HL-60/S4 (cell line): ENCODE measurements at regions not wholly inside any gene's neighbourhood (a gene's known extent, or its start where the extent isn't known, plus 50 kb on each side); places are given as distances from the start of the nearest gene placed in this dataset.

ENCODE experiments used
- in situ Hi-C: fragments of 300-500 bp; cut with MboI; formaldehyde crosslinking; loops from 2 replicates; pipeline ENCODE4 v1.14.3; 2022; ENCODE audit warnings: low sequenced_read_pairs

DNA sequence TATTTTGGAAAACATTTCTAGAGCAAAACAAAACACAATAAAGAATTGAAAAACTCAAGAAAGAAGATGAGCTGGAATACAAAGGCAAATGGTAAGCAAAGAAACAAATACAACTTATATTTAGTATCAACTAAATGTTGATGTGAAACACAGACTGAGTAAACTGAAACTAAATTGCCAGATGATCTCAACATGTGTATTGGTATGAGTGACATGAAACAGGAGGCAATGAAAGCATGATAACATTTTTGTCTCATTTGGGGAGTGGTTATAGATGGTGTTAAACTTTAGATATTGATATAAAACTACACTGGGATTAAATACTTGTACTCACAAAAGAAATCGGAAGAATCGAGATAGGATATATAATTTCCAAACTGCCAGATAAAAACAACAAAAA is 805.6 kb upstream of the CXADR start:
- in situ Hi-C loops = no loop called here

DNA sequence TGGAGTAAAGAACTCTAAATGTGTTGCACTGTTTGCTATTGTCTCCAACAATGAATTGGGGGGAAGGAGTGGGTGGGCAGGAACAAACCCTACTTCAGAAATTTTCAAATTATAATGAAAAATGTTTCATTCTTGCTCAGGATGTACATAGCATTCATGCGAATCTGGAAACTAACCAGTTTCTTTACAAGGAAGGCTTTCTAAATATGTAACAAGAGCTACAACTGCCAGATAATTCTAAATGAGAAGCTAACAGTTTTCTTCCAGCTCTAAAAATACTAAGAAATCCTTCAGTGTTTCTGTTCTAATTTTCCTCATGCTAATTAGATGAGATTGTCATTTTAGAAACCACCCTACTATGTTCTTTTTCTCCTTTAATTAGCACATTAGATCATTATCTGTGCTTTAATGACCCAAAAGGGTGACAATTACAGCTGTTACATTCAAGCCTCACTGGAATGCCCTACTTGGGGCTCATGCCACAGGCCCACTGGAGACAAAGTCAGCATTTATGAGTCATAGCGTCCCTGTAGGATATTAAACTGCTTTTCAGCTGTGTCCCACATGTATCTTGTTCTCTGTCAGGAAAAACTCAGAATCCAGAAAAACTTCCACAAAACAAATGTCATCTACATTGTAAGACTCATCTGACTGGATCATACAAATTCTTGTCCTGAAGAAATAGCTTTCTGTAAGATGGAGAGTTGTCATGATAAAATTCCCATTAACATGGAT is 804.6 kb upstream of the CXADR start:
- in situ Hi-C loops = no loop called here

DNA sequence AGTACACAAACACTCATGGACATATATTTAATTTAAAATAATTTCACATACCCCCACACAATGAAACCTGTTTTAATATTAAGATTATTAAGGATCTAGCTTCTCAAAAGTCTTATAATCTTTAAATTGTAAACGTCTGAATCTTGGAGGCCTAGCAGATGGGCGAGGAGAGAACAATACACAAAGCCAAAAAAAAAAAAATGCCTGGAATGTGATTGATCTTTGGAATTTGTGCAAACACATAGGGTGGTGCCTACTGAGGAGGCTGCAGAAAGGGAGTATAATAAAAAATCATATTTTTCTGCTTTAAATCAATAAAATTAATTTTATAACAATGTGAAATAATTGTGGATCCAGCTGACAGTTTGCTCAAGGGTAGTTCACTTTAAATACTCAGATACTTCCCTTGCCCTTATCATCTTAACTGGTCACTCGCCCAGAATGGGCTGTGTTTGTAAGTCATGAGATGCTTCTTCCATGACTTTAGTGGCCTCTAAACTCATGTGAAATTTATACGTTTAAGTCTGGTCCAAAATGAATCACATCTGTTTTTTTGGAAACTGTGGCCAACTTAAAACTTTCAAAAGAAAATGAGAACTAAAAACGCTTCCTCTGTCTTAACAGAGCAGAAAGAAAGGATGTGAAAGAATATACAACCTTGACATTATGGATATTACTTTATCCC is 802.8 kb upstream of the CXADR start:
- in situ Hi-C loops = no loop called here

DNA sequence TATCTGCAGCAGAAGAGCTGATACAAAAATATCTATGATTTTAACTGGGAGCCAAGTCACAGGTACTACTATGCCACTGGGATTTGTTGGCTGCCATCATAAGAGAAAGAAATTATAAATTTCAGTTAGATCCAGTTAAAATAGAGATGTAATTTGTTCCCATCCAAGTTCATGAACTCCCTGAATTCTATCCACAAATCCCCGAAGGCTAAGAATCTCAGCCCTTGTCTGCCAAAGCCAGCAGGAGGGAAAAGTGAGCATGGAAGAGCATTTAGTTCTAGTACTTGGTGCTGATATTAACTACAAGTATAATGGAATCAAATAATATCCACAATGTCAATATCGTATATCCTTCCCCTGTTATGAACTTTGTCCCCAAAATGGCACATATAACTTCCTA is 801.1 kb upstream of the CXADR start:
- in situ Hi-C loops = no loop called here

DNA sequence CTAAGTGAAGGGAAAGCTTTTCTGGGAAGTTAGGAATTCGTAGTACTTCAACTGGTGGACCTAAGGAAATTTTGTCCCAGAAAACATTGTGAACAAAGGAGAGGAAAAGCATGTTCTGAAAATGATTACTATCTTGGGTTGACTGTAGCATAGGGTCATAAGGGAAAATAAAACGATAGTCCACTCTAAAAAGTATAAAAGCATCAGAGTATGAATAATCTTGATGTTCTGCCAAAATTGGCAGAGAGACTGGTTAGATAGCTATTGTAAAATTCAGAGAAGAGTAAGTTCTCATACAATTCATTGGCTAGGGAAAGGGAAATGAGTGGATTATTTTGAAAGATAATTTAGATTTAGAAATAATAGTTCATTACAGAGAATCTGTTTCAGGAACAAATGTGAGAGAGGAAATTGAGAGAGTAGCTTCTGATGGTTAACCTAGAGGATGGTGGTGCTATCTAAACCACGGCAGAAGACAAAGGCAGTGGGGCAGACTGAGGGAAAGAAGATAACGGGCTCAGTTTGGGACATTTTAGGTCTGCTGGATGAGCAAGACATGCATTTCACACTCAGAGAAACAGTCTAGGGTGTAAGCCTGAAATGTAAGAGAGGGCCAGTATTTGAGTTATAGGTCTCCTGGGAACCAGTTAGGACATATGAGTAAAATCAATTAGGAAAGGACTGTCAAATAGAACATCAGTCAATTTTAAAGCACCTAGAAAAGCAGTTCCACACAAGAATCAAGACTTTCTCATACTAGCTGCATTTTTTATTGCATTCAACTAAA is 799.3 kb upstream of the CXADR start:
- in situ Hi-C loops = no loop called here

DNA sequence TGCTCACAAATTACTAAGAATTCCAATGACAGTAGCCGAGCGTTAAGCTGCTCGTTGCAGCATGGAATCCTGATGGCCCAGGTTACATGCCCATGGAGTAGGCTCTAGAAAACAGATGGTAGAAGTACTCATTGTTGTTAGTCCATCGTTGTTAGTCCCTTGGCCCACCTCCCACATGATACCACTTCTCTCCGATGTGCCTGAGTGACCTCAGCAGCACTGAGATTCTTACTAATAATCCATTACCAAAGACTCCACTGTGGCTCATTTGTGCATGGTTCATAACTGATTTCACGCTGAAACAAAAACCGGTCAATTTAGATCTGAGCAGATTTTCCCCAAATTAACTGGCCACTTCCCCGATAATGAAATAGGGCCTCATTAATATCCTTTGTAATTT is 772.3 kb upstream of the CXADR start:
- in situ Hi-C loops = no loop called here

DNA sequence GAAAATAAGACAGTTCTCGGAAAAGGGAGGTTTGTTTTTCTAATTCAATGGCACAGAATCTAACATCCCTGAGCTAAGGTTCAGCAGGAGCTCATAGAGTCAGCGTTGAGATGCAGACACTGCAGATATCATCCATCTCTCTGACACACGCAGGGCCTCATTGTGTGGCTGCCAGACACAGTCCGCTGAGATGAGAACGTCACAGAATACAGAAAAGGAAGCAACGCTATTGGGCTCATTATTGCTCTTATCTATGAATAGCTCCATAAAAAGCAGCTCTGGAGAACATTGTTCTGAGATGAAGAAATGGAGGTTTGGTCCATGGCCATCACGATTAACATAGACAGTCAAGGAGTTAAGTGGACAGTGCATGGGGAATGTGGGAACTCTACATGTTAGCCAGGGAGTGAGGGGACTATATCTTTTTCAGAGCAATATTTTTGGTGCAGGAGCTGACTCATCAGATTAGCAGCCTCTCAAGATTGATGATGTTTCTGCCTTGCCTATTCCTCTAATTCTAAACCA is 771.6 kb upstream of the CXADR start:
- in situ Hi-C loops = no loop called here

DNA sequence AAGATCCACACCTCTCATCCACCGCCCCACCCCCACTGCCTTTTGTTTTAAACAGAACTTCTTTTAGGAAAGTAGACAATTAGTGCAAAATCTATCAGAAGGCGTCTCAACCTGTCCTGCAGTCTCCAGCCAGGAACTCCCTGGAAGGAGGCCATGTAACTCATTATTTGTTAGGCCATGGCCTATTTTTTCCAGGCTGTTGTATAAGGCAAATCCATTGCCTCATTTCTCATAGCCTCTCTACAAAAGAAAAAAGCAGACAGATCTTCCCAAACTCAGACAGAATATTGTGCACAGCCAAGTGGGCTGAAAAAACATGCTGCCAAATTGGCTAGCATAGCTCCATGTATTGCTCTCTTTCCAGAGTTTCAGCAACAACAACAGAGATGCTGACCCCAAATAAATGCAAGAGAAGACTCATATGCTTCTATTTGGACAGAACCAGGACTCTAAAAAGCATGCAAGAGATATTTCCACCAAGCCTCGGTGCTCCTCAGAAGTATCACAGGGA is 770.7 kb upstream of the CXADR start:
- in situ Hi-C loops = no loop called here

DNA sequence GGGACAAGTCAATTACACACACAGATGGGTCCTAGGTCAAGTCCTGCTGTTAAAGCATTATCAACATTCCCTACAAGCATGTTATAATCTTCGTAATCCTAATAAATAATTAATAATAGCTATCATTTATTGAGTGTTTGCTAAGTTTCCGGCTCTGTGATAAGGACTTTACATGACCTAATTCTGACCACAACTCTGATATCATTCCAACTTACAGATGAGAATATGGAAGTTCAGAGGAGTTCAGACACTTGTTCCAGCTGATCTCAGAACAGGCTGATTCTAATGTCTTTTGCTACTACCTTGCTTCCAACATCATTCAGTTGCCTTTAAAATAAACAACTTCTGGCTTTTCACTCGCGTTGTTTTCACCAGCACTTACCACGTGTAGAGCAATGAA is 770.1 kb upstream of the CXADR start:
- in situ Hi-C loops = no loop called here

DNA sequence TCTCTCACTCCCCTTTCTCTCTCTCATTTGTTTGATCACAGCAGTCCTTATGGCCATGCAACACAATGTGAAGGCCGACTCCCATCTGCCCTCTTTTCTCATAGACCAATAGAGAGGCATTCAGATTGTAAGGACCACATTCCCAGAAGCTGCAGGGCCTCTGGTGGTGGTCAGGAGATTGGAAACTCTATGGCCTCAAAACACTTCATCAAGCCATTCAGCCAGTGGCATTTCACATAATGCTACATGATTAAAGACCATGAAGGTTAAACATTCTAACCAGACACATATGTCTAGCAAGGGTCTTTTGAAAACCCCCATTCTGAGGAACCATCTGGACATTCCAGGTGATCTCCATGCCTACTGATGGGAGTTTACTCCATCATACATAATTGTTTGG is 769.5 kb upstream of the CXADR start:
- in situ Hi-C loops = no loop called here

DNA sequence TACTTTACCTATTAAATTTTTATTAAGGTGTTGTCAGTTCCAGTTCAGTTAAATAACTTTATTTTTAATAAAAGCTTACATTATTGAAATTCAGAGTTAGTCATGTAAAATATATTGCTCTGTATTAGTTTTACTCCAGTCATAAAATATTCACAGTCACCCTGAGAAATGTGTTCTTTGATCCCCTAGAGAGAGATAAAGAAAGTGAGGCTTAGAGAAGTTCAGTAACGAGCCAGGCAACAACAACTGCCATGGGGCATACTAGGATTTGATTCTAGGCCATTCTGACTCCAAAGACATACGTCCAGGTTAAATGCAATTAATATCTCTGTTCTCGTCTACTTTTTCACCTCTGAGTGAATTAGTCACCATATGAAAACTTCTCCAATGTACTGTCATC is 761.9 kb upstream of the CXADR start:
- in situ Hi-C loops = no loop called here

DNA sequence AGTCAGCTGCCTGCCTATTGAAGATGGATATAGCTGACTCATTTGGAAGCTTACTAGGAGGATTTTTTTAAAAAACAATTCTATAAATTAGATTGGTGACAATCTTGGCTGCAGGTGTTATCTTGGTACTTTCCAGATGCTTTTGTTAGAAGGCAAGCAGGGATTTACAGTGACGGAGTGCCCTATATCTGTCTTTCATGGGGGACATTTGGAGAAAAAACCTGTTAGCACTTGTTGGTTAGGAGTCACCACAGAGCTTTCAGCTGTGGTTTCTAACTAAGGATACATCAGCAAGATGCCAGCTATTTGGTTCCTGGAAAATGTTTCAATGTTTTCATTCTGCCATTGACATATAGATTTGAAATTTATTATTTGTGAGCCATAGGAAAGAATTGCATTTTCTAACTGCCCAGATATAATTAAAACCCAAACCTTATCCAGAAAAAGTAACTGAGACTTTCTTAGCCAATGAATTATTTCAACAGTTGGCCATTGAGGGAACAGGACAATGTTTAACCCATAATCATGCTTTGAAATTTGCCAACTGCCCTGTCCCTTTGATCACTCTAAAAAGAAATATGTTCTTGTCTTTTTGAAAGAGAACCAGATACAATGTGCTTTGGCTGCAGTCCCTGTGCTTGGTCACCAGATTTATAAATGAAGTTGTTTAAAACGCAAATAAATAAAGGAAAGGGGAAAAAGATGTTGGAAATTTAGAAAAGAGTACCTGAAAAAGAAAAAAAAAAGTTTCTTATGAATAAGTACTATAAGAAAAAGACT is 761.0 kb upstream of the CXADR start:
- in situ Hi-C loops = no loop called here

DNA sequence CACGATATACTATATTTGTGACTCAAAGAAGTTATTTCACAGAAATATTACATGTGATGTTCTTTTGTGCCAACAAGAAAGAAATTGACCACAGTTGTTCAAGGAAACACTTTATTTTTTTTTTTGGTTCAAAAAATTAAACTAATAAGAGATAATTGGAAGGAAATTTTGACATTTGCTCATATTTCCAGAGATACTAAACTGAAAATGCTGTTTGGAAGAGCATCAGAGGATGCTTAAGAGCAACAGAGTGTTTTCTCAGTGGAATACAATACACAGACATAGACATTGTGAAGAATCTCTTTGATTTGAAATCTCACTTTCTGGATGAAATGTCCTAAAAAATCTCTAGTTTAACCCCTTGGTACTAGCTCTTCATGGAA is 760.4 kb upstream of the CXADR start:
- in situ Hi-C loops = no loop called here

DNA sequence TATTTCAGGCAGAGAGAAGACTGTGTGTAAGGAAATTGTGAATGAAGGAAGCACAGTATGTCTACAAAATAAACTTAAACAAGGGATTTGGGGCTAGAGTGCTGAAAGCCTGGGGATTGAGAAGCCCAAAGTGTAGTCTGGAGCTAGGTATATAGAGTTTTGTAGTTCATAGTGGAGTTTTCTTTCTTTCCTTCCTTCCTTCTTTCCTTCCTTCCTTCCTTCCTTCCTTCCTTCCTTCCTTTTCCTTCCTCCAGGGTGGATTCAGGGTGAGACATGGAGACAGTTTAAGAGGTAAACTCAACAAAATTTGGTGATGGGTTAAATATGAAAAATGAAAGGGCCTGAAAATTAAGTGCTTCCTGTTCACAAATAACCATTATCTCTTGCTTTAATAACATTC is 757.8 kb upstream of the CXADR start:
- in situ Hi-C loops = no loop called here

DNA sequence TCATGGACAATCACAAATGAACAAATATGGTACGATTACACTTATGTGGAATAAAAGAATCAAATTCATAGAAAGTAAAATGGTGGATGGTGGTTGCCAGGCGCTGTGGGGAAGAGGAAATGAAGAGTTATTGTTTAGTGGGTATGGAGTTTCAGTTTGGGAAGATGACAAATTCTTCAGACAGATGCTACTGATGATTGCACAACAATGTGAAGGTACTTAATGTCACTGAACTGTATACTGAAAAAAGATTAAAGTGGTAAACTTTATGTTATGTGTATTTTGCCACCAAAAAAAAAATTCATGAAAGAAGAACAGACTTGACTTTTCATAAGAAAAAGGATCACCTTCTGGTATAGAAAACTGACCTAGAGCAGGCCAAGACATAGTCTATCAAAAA is 745.6 kb upstream of the CXADR start:
- in situ Hi-C loops = no loop called here

DNA sequence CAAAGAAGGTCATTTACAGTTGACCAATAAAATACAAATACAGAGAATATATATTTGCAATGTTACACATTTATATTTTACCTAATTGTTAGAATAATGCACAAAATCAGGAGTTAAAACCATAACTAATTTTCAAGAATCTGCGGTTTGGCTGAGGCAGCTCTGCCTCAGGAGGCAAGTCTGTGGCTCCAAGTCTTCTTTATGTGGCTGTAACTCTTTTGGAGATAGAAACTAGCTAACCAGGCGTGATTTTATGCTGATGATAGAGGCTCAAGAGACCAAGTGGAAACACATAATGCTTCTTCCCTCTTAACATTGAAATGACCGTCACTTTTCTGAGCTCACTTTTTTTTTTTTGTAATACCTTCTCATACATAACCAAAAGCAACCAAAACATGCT is 744.7 kb upstream of the CXADR start:
- in situ Hi-C loops = no loop called here

DNA sequence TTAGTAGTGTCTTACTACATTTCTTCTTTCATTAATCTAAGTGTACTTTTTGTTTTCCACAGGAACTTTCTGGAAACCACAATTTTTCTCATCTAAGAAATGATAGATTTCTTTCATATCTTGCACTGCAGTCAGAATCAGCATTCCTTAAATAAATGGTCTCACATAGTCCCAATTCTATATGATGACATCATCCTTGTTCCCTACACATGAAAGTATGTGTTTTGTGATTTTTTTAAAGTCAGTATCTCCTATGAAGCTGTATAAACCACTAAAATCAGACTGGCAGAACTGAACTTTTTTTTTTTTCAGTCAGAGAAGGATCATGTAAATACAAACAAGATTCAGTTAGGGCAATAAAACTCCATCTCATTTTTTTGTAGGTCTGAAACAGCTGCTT is 742.6 kb upstream of the CXADR start:
- in situ Hi-C loops = no loop called here

DNA sequence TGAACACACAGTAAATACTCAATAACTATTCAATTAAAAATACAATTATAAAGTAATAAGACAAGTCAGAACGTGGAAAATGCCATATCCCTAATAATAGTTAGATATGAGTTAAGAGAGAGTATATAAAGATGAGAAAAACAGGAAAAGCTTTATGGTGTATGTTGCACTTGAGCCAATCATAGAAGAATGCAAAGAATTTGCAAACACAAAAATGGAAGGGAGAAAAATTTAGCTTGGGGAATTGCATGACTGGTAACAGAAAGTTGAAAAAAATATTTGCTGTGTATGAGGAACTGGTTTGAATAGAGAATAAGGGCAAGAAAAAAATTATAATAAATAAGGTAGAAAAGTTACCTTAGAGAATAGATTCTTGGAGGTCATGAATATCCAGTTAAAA is 739.6 kb upstream of the CXADR start:
- in situ Hi-C loops = no loop called here

DNA sequence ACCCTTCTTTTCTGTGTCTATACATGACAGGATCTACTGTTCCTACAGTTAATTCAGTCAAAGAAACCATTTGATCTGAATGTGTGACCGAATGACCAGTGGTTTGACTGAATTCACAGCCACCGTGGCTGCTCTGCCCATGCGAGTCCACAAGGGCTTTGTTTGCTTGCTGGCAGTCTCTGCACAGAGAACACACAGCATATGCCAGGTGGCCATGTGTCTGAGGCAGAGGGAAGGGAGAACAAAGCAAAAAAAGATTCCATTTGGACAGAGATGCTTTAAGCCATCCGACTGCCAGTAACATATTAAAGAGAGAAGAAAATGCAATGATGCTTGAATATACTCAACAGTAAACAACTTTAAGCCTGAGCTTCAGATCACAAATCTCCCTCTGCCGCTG is 737.8 kb upstream of the CXADR start:
- in situ Hi-C loops = no loop called here

DNA sequence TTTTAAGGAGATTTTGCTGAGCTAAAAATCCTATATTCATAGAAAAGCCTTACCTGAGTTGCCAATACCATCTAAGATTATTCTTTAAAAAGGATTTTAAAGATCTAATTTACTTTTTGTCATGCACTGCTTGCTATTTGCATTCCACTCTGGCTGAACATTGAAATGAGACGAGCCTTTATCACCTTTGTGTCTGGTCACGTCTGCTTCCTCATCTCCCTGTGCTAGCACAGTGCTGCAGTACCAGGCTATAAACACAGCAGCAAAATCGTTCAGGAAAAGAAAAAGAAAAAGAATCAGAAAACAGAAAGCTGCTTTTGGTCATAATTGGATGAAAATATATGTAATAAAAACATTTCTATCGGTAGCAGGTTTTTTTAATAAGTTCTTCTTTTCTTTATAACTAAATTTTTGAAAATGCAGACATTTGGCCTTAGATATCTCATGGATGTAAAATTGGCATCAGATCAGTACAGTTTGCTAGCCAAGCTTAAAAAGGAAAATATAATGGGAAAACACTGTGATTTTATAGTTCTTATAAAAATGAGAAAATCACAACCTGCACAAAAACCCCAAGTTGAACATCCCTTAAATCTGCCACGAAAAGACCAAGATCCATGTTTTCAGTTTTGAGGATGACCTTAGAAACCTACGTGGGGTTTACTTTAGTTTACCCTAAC is 735.7 kb upstream of the CXADR start:
- in situ Hi-C loops = no loop called here
